Natural killer cell (primary cell): ENCODE measurements at regions not wholly inside any gene's neighbourhood (a gene's known extent, or its start where the extent isn't known, plus 50 kb on each side); places are given as distances from the start of the nearest gene placed in this dataset.

Experiments used
- ATAC-seq, 3 donors: fragments of 150-1000 bp in 2 of 3; fragments of 200-7000 bp in 1 of 3; cut with Tn5 transposase; 1 replicate in 1 of 3; 2 replicates in 2 of 3; pipeline ENCODE4 v1.10.0; 2021; ENCODE audit warnings: mild to moderate bottlenecking in 2 of 3, moderate library complexity in 2 of 3
- DNase-seq, 2 donors: peaks; one replicate each; pipeline versions ENCODE4 v3.0.0 to v3.0.0-alpha.2; 2013 to 2021; ENCODE audit warnings: mixed read lengths in 1 of 2
- H3K27ac ChIP-seq: one replicate; pipeline ENCODE4 v1.5.1; 2013; ENCODE audit warnings: mild to moderate bottlenecking, low read length
- H3K27me3 ChIP-seq: one replicate; pipeline ENCODE4 v1.6.1; 2013; ENCODE audit warnings: low read length; ENCODE audit not compliant: control insufficient read depth, insufficient read depth
- H3K36me3 ChIP-seq: one replicate; pipeline ENCODE4 v1.6.1; 2013; ENCODE audit warnings: low read length; ENCODE audit not compliant: control insufficient read depth, insufficient read depth
- H3K4me1 ChIP-seq: one replicate; pipeline ENCODE4 v1.6.1; 2013; ENCODE audit warnings: low read length; ENCODE audit not compliant: control insufficient read depth, insufficient read depth
- H3K4me3 ChIP-seq: one replicate; pipeline ENCODE4 v1.5.1; 2013; ENCODE audit warnings: low read length
- H3K9me3 ChIP-seq: one replicate; pipeline ENCODE4 v1.6.1; 2013; ENCODE audit warnings: low read length; ENCODE audit not compliant: control insufficient read depth, insufficient read depth
- H3K27ac Mint-ChIP-seq, 2 donors: one replicate each; pipeline ENCODE4 v1.8.0; 2022; ENCODE audit warnings: mild to moderate bottlenecking in 2 of 2, mixed read lengths in 2 of 2, moderate library complexity in 1 of 2
- H3K27me3 Mint-ChIP-seq, 2 donors: one replicate each; pipeline ENCODE4 v1.8.0; 2022; ENCODE audit warnings: low read depth in 2 of 2, mixed read lengths in 2 of 2
- H3K36me3 Mint-ChIP-seq: one replicate; pipeline ENCODE4 v1.8.0; 2022; ENCODE audit warnings: mixed read lengths
- H3K4me1 Mint-ChIP-seq, 2 donors: one replicate each; pipeline ENCODE4 v1.8.0; 2022; ENCODE audit warnings: mixed read lengths in 2 of 2
- H3K4me3 Mint-ChIP-seq: one replicate; pipeline ENCODE4 v1.8.0; 2022; ENCODE audit warnings: mild to moderate bottlenecking, moderate library complexity, mixed read lengths
- H3K9me3 Mint-ChIP-seq, 2 donors: one replicate each; pipeline ENCODE4 v1.8.0; 2022; ENCODE audit warnings: mixed read lengths in 2 of 2
- CTCF ChIP-seq: fragments of 200-600 bp; IDR thresholded peaks from one replicate; pipeline ENCODE4 v1.8.0; 2022; ENCODE audit warnings: antibody characterized with exemption
- WGBS: methylation state at CpG from one replicate; pipeline ENCODE4 v1.1.7; 2013; ENCODE audit warnings: missing lambda C conversion rate; ENCODE audit not compliant: insufficient coverage; 5-methylcytosine and 5-hydroxymethylcytosine counted together
- intact Hi-C: fragments of 100-400 bp; cut with micrococcal nuclease; formaldehyde crosslinking; loops from one replicate; pipeline ENCODE4 v1.14.2; 2022

DNA sequence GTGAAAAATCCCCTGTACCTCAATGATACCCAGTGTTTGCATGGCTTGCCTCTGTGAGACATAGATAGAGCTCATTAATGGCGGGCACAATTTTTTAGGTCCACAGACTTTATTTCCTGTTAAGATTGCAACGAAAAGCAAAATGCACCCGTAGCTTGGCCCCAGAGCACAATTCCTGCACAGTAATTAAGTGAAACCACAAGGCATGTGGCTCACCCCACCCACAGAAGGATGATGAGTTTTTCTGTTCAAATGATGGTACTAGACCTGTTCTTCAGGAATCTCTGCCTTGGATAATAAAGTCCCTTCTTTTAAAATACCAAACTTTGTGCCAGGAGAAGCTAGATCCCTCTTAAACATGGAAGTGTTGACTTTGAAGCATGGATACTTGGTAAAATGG lies 738.1 kb downstream of the QKI start:
- Mint-ChIP-seq H3K9me3 (peaks cover 2 to 5% of the 10 kb centered on the region in 2 donors), H3K4me1 (no peaks in the 10 kb centered on the region), H3K4me3 (no peak overlapping the region), H3K36me3 (no peaks in the 10 kb centered on the region), H3K27me3 (peaks cover 13 to 23% of the 10 kb centered on the region in 2 donors), H3K27ac (no peak overlapping the region)
- no peaks in the 10 kb centered on the region for H3K4me1 ChIP-seq
- H3K27ac ChIP-seq: no peak overlapping the region
- no peaks in the 10 kb centered on the region for H3K9me3 ChIP-seq
- H3K4me3 ChIP-seq: no peak overlapping the region
- no peak for TF ChIP-seq CTCF
- DNase-seq (no peak), ATAC-seq (no peak)
- intact Hi-C loops: no loop called here
- no peaks in the 10 kb centered on the region for H3K27me3 ChIP-seq
- 83% methylated on average over 3 of the region's 3 CpGs for WGBS
- no peaks in the 10 kb centered on the region for H3K36me3 ChIP-seq

GRCh38 chr6:164151161-164152120 lies 736.9 kb downstream of the QKI start:
- Histone ChIP-seq H3K36me3 (no peaks in the 10 kb centered on the region), H3K9me3 (no peaks in the 10 kb centered on the region), H3K4me1 (no peaks in the 10 kb centered on the region), H3K27ac (no peak overlapping the region), H3K4me3 (no peak overlapping the region), H3K27me3 (no peaks in the 10 kb centered on the region)
- H3K27me3 Mint-ChIP-seq: peaks cover 9 to 30% of the 10 kb centered on the region in 2 donors
- no peaks in the 10 kb centered on the region for H3K36me3 Mint-ChIP-seq
- WGBS: 83% methylated on average over 18 of the region's 19 CpGs
- intact Hi-C loops: no loop called here
- H3K9me3 Mint-ChIP-seq: peaks cover 1 to 2% of the 10 kb centered on the region in 2 donors
- no peak for TF ChIP-seq CTCF
- no peaks in the 10 kb centered on the region for H3K4me1 Mint-ChIP-seq
- H3K27ac Mint-ChIP-seq: no peak overlapping the region
- ATAC-seq (no peak), DNase-seq (no peak)
- no peak overlapping the region for H3K4me3 Mint-ChIP-seq

DNA sequence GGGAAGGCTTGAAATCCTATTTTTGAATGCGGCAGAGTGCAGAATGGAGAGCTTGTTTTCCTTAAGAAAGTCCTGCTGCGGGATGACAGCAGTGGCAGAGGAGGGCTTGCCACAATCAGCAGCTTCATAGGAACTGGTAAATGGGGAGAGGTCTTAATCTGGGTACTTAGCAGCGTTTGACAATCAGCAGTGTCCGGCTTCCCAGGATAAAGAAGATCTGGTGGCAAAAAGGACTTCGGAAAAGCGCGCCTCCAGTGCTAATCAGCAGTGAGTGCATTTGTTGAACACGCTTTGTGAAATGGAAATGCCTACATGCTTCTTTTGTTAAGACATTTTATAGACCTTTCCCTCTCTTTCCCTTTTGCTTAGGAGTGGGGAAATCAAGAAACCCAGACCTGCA lies 735.7 kb downstream of the QKI start:
- WGBS: 92% methylated on average over 8 of the region's 8 CpGs
- intact Hi-C loops: no loop called here
- DNase-seq (no peak), ATAC-seq (no peak)
- Histone ChIP-seq H3K36me3 (no peaks in the 10 kb centered on the region), H3K27ac (no peak overlapping the region), H3K9me3 (no peaks in the 10 kb centered on the region), H3K4me1 (no peaks in the 10 kb centered on the region), H3K27me3 (no peaks in the 10 kb centered on the region), H3K4me3 (no peak overlapping the region)
- Mint-ChIP-seq H3K36me3 (no peaks in the 10 kb centered on the region), H3K27me3 (peaks cover 9 to 32% of the 10 kb centered on the region in 2 donors), H3K9me3 (peaks cover 0 to 2% of the 10 kb centered on the region in 2 donors), H3K27ac (no peak overlapping the region), H3K4me1 (no peaks in the 10 kb centered on the region), H3K4me3 (no peak overlapping the region)
- no peak for TF ChIP-seq CTCF

DNA sequence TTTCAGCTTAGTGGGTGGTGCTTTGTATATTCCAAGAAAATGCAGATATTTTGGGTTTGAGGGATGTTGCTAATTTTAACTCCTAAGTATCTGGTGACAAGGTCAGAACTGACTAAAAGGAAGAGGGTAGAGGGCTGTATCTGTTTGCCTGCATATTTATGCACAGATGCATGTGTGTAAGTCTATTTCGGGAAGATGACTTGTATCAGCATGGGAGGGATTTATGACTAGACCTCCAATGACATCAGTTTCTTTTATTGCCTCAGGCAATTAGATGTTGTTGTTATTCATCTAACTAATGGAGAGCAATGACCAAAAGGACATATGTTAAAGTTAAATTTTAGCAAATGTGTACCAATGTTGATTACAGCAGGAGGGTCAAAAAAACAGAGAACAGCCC lies 734.3 kb downstream of the QKI start:
- Mint-ChIP-seq H3K27ac (no peak overlapping the region), H3K4me1 (no peaks in the 10 kb centered on the region), H3K36me3 (no peaks in the 10 kb centered on the region), H3K4me3 (no peak overlapping the region), H3K9me3 (no peaks in the 10 kb centered on the region), H3K27me3 (peaks cover 12 to 33% of the 10 kb centered on the region in 2 donors)
- H3K27me3 ChIP-seq: no peaks in the 10 kb centered on the region
- H3K27ac ChIP-seq: no peak overlapping the region
- ATAC-seq: no peak
- H3K4me3 ChIP-seq: no peak overlapping the region
- no peak for TF ChIP-seq CTCF
- no peak for DNase-seq
- H3K36me3 ChIP-seq: no peaks in the 10 kb centered on the region
- no peaks in the 10 kb centered on the region for H3K9me3 ChIP-seq
- intact Hi-C loops: no loop called here
- WGBS: 67% methylated on average over 1 of the region's 1 CpG
- no peaks in the 10 kb centered on the region for H3K4me1 ChIP-seq
